Panc1 (cell line): ENCODE measurements at regions not wholly inside any gene's neighbourhood (a gene's known extent, or its start where the extent isn't known, plus 50 kb on each side); places are given as distances from the start of the nearest gene placed in this dataset.

ENCODE experiments used
- ATAC-seq: fragments of 200-7000 bp; cut with Tn5 transposase; 2 replicates; pipeline ENCODE4 v1.9.1; 2020; ENCODE audit warnings: mild to moderate bottlenecking, moderate library complexity
- BruUV-seq: library from RNA; stranded (reverse); fragments of 400-500 nt; replicated peaks from 2 replicates; lab custom pipeline; 2021; lab: Mats Ljungman, UMichigan
- CTCF ChIA-PET: fragments of 300-600 bp; sonication (Branson Sonifier 250); formaldehyde crosslinking; loops from one replicate; lab custom pipeline; 2022; ENCODE audit warnings: antibody characterized with exemption; lab: Charles Lee
- POLR2A ChIA-PET: fragments of 300-600 bp; sonication (Branson Sonifier 250); formaldehyde crosslinking; loops from one replicate; lab custom pipeline; 2022; ENCODE audit warnings: antibody characterized with exemption; lab: Charles Lee
- DNase-seq: peaks from one replicate; pipeline ENCODE4 v3.0.0-alpha.2; 2010; ENCODE audit warnings: low read depth, low spot score
- H3K27ac ChIP-seq: 2 replicates; pipeline ENCODE4 v1.5.1; 2011; ENCODE audit warnings: mild to moderate bottlenecking, low read length, inconsistent platforms
- H3K27me3 ChIP-seq: fragments of 200-500 bp; sonication (Bioruptor generic); 2 replicates; pipeline ENCODE4 v1.6.0; 2014; ENCODE audit warnings: low read length, inconsistent platforms; ENCODE audit not compliant: control insufficient read depth, insufficient read depth
- H3K36me3 ChIP-seq: fragments of 200-500 bp; sonication (Bioruptor generic); 2 replicates; pipeline ENCODE4 v1.5.1; 2014; ENCODE audit warnings: inconsistent platforms, mild to moderate bottlenecking, low read length, moderate library complexity; ENCODE audit not compliant: control insufficient read depth, insufficient read depth
- H3K4me1 ChIP-seq: 2 replicates; pipeline ENCODE4 v1.5.1; 2011; ENCODE audit warnings: inconsistent platforms, mild to moderate bottlenecking, low read length, moderate library complexity; ENCODE audit not compliant: control insufficient read depth, insufficient read depth
- H3K4me3 ChIP-seq, 2 experiments: 2 replicates each; pipeline ENCODE4 v1.5.1; 2011 to 2012; ENCODE audit warnings: low read depth in 2 of 2, low read length in 2 of 2, mild to moderate bottlenecking in 2 of 2, inconsistent platforms in 1 of 2, moderate library complexity in 1 of 2
- H3K9me3 ChIP-seq: fragments of 200-500 bp; sonication (Bioruptor generic); 2 replicates; pipeline ENCODE4 v1.5.1; 2014; ENCODE audit warnings: low read depth, mild to moderate bottlenecking, inconsistent platforms, low read length, moderate library complexity; ENCODE audit not compliant: control insufficient read depth, insufficient read depth
- POLR2AphosphoS5 ChIP-seq: IDR thresholded peaks from 2 replicates; pipeline ENCODE4 v1.6.1; 2012; ENCODE audit warnings: mild to moderate bottlenecking, low read depth, low read length, moderate library complexity
- SIN3A ChIP-seq: IDR thresholded peaks from 2 replicates; pipeline ENCODE4 v1.6.1; 2012; ENCODE audit warnings: low read depth, mild to moderate bottlenecking, low read length, moderate library complexity, borderline replicate concordance; ENCODE audit not compliant: insufficient read depth
- TCF7L2 ChIP-seq: IDR thresholded peaks from 2 replicates; pipeline ENCODE4 v1.6.1; 2011; ENCODE audit warnings: mild to moderate bottlenecking, low read depth, low read length, inconsistent platforms
- in situ Hi-C: cut with HindIII; loops from 2 replicates; pipeline ENCODE4 v1.10.0; 2016; ENCODE audit warnings: low sequenced_read_pairs, low pct_unique_long_range_greater_than_20kb
- intact Hi-C: fragments of 100-400 bp; cut with micrococcal nuclease; formaldehyde crosslinking; loops from one replicate; pipeline ENCODE4 v1.10.0; 2022; ENCODE audit not compliant: unreplicated experiment
- TF ChIP-seq, protein P1 (sequence below), 2 experiments: IDR thresholded peaks; 2 replicates each; pipeline ENCODE4 v1.6.1; 2011 to 2012; ENCODE audit warnings: low read depth in 2 of 2, control low read depth in 1 of 2, low read length in 1 of 2, mild to moderate bottlenecking in 1 of 2, moderate library complexity in 1 of 2; ENCODE audit not compliant: insufficient read depth in 1 of 2
- TF ChIP-seq, protein P2 (sequence below): fragments of 450-650 bp; IDR thresholded peaks from 2 replicates; pipeline ENCODE4 v1.5.1; 2017; ENCODE audit warnings: mild to moderate bottlenecking

DNA sequence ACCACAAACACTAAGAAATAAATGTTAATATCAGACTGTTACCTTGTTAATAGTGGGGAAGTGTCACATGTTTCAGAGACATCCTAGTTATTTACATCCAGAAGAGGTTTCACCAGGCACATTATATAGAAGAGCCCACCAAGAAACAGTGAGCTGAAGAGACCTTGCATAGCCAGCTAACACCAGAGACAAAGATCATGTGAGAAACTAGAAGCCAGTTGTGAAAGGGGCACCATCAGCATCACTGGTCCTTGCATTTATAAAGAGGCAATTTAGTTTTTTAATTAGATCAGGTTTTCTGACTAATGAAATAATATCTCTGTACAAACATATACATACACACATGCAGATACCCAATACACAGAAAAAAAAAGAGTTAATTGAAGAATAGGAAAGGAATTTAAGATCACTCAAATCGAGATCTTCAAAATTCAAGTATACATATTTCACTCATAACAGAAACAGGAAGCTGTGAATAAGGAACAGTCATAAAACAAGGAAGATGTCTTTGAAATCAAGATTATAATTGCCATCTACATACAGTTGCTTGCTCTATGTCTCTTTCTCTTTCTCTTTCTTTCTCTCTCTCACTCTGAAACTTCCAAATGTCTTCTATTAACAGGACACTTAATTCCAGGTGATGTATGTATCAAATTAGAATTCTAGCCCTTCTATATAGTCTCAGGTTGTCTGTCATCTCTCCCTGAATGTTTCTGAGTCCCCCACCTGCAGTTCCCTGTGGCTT is 348.7 kb downstream of the ETS1 start:
- no peaks in the 10 kb centered on the region for H3K27me3 ChIP-seq
- H3K4me3 ChIP-seq, result no peak overlapping the region
- TF ChIP-seq SIN3A (no peak), POLR2AphosphoS5 (no peak), TCF7L2 (no peak)
- TF ChIP-seq, protein P1, sequence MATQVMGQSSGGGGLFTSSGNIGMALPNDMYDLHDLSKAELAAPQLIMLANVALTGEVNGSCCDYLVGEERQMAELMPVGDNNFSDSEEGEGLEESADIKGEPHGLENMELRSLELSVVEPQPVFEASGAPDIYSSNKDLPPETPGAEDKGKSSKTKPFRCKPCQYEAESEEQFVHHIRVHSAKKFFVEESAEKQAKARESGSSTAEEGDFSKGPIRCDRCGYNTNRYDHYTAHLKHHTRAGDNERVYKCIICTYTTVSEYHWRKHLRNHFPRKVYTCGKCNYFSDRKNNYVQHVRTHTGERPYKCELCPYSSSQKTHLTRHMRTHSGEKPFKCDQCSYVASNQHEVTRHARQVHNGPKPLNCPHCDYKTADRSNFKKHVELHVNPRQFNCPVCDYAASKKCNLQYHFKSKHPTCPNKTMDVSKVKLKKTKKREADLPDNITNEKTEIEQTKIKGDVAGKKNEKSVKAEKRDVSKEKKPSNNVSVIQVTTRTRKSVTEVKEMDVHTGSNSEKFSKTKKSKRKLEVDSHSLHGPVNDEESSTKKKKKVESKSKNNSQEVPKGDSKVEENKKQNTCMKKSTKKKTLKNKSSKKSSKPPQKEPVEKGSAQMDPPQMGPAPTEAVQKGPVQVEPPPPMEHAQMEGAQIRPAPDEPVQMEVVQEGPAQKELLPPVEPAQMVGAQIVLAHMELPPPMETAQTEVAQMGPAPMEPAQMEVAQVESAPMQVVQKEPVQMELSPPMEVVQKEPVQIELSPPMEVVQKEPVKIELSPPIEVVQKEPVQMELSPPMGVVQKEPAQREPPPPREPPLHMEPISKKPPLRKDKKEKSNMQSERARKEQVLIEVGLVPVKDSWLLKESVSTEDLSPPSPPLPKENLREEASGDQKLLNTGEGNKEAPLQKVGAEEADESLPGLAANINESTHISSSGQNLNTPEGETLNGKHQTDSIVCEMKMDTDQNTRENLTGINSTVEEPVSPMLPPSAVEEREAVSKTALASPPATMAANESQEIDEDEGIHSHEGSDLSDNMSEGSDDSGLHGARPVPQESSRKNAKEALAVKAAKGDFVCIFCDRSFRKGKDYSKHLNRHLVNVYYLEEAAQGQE (IDR thresholded peaks at IDR 0.05; ENCODE audit: insufficient read depth in 1 of 2, low read depth in 2 of 2, low read length in 1 of 2), result no peak
- TF ChIP-seq, protein P2, sequence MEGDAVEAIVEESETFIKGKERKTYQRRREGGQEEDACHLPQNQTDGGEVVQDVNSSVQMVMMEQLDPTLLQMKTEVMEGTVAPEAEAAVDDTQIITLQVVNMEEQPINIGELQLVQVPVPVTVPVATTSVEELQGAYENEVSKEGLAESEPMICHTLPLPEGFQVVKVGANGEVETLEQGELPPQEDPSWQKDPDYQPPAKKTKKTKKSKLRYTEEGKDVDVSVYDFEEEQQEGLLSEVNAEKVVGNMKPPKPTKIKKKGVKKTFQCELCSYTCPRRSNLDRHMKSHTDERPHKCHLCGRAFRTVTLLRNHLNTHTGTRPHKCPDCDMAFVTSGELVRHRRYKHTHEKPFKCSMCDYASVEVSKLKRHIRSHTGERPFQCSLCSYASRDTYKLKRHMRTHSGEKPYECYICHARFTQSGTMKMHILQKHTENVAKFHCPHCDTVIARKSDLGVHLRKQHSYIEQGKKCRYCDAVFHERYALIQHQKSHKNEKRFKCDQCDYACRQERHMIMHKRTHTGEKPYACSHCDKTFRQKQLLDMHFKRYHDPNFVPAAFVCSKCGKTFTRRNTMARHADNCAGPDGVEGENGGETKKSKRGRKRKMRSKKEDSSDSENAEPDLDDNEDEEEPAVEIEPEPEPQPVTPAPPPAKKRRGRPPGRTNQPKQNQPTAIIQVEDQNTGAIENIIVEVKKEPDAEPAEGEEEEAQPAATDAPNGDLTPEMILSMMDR, result no peak
- intact Hi-C loops, result no loop called here
- in situ Hi-C loops, result no loop called here
- H3K36me3 ChIP-seq, result no peaks in the 10 kb centered on the region
- no peak for ATAC-seq
- no peak overlapping the region for H3K27ac ChIP-seq
- ChIA-PET POLR2A (no interaction called here), CTCF (interaction anchor here (0.5 kb wide), 1 partner anchor 68 kb away, joined by 8 read pairs; no protein-coding TSS in a partner anchor)
- no TSS peak for BruUV-seq
- no peaks in the 10 kb centered on the region for H3K9me3 ChIP-seq
- no peaks in the 10 kb centered on the region for H3K4me1 ChIP-seq
- DNase-seq, result no peak

DNA sequence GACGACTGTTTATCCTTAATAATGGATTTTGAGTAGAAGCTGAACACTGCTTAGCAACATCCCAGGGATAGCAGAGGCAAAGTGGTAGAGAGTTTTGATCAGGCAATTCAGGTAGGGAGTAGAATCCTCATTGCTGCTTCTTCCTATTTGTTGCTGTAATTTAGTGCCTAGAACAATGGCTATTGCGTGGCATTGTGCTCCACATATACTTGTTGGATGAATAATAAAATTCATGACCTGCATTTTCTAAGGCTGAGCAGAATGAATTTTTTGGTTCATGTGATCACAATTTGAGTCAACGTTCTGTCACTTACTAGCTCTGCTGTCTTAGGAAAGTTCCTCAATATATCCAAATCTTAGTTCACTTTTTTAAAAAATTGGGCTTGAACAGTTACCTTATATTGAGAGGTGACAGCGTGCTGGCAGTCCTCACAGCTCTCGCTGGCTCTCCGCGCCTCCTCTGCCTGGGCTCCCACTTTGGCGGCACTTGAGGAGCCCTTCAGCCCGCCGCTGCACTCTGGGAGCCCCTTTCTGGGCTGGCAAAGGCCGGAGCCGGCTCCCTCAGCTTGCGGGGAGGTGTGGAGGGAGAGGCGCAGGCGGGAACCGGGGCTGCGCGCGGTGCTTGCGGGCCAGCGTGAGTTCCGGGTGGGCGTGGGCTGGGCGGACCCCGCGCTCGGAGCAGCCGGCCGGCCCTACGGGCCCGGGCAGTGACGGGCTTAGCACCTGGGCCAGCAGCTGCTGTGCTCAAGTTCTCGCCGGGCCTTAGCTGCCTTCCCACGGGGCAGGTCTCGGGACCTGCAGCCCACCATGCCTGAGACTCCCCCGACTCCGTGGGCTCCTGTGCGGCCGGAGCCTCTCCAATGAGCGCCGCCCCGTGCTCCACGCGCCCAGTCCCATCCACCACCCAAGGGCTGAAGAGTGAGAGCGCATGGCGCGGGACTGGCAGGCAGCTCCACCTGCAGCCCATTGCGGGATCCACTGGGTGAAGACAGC is 350.6 kb downstream of the ETS1 start:
- DNase-seq (no peak), ATAC-seq (no peak)
- Histone ChIP-seq H3K9me3 (no peaks in the 10 kb centered on the region), H3K27me3 (no peaks in the 10 kb centered on the region), H3K27ac (no peak overlapping the region), H3K4me1 (no peaks in the 10 kb centered on the region), H3K36me3 (no peaks in the 10 kb centered on the region), H3K4me3 (no peak overlapping the region)
- ChIA-PET POLR2A (interaction anchor here (0.6 kb wide), 1 partner anchor 14 kb away, joined by 3 read pairs; no protein-coding TSS in a partner anchor), CTCF (no interaction called here)
- intact Hi-C loops (no loop called here), in situ Hi-C loops (no loop called here)
- no TSS peak for BruUV-seq
- TF ChIP-seq, protein P2, result no peak
- no peak for TF ChIP-seq TCF7L2
- TF ChIP-seq, protein P1 (IDR thresholded peaks at IDR 0.05; ENCODE audit: insufficient read depth in 1 of 2, low read depth in 2 of 2, low read length in 1 of 2), result no peak
- no peak for TF ChIP-seq SIN3A
- no peak for TF ChIP-seq POLR2AphosphoS5
